AG10803 (cell line): ENCODE measurements at regions not wholly inside any gene's neighbourhood (a gene's known extent, or its start where the extent isn't known, plus 50 kb on each side); places are given as distances from the start of the nearest gene placed in this dataset.

ENCODE experiments used
- DNase-seq: peaks from one replicate; pipeline ENCODE4 v3.0.0; 2010; ENCODE audit warnings: low read depth
- H3K4me3 ChIP-seq: 2 replicates; pipeline ENCODE4 v1.5.1; 2011; ENCODE audit warnings: mild to moderate bottlenecking, low read length, control low read depth
- CTCF ChIP-seq: conservative IDR thresholded peaks from 2 replicates; pipeline ENCODE4 v1.5.1; 2011; ENCODE audit warnings: mild to moderate bottlenecking, low read length, control low read depth, inconsistent platforms

- no peak for TF ChIP-seq CTCF
- no peak for DNase-seq
- no peak overlapping the region for H3K4me3 ChIP-seq
These were observed 107.3 kb upstream of the SPIN1 start for GRCh38 chr9:88280816-88281382.

- no peak for TF ChIP-seq CTCF
These were observed 110.2 kb upstream of the SPIN1 start for GRCh38 chr9:88278036-88278435.

GRCh38 chr9:88274078-88274477 lies 114.2 kb upstream of the SPIN1 start:
- no peak for DNase-seq
- no peak for TF ChIP-seq CTCF
- no peak overlapping the region for H3K4me3 ChIP-seq

More at GRCh38 chr9:88278036-88278435, 110.2 kb upstream of the SPIN1 start:
- no peak overlapping the region for H3K4me3 ChIP-seq
- no peak for DNase-seq

GRCh38 chr9:88272986-88273385 lies 115.3 kb upstream of the SPIN1 start:
- no peak for TF ChIP-seq CTCF
- DNase-seq: no peak

GRCh38 chr9:88270413-88270812 lies 117.8 kb upstream of the SPIN1 start:
- no peak for DNase-seq
- no peak for TF ChIP-seq CTCF
- no peak overlapping the region for H3K4me3 ChIP-seq

More at GRCh38 chr9:88272986-88273385, 115.3 kb upstream of the SPIN1 start:
- H3K4me3 ChIP-seq: no peak overlapping the region

GRCh38 chr9:88268886-88269285 lies 119.4 kb upstream of the SPIN1 start:
- H3K4me3 ChIP-seq: no peak overlapping the region
- TF ChIP-seq CTCF: no peak
- peak; percentile 34 for DNase-seq

- H3K4me3 ChIP-seq: no peak overlapping the region
- no peak for DNase-seq
- TF ChIP-seq CTCF: no peak
These were observed 121.0 kb upstream of the SPIN1 start for GRCh38 chr9:88267283-88267682.
